Left renal cortex interstitium (tissue), 4 donors: ENCODE measurements at regions not wholly inside any gene's neighbourhood (a gene's known extent, or its start where the extent isn't known, plus 50 kb on each side); places are given as distances from the start of the nearest gene placed in this dataset.
"Not testable (repeated sequence)": the region's sequence is repeated elsewhere in the genome, so short reads cannot be mapped to it uniquely, and the experiment has no call there.

Experiments
- DNase-seq, 4 donors: peaks; one replicate each; pipeline ENCODE4 v3.0.0-alpha.2; 2013; ENCODE audit warnings: low read depth in 4 of 4, low spot score in 2 of 4, missing footprints in 1 of 4

- no peak for DNase-seq
Observed at GRCh38 chr20:29878777-29879442, 1378.6 kb upstream of the DEFB115 start.

GRCh38 chr20:29881107-29881506 lies 1376.4 kb upstream of the DEFB115 start:
- not testable (repeated sequence) for DNase-seq

- not testable (repeated sequence) for DNase-seq
Observed at GRCh38 chr20:29883514-29884219, 1373.8 kb upstream of the DEFB115 start.

DNA sequence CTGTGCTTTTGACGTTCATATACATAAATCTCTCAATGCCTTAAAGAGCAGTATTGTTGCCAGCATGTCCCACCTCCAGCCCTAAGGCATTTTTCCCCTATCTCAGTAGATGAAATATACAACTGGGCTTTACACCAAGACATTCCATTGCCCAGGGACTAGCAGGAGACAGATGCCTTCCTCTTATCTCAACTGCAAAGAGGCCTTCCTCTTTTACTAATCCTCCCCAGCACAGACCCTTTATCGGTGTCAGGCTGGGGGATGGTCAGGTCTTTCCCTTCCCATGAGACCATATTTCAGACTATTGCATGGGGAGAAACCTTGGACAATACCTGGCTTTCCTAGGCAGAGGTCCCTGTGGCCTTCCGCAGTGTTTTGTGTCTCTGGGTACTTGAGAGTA lies 1373.1 kb upstream of the DEFB115 start:
- DNase-seq: not testable (repeated sequence)

DNA sequence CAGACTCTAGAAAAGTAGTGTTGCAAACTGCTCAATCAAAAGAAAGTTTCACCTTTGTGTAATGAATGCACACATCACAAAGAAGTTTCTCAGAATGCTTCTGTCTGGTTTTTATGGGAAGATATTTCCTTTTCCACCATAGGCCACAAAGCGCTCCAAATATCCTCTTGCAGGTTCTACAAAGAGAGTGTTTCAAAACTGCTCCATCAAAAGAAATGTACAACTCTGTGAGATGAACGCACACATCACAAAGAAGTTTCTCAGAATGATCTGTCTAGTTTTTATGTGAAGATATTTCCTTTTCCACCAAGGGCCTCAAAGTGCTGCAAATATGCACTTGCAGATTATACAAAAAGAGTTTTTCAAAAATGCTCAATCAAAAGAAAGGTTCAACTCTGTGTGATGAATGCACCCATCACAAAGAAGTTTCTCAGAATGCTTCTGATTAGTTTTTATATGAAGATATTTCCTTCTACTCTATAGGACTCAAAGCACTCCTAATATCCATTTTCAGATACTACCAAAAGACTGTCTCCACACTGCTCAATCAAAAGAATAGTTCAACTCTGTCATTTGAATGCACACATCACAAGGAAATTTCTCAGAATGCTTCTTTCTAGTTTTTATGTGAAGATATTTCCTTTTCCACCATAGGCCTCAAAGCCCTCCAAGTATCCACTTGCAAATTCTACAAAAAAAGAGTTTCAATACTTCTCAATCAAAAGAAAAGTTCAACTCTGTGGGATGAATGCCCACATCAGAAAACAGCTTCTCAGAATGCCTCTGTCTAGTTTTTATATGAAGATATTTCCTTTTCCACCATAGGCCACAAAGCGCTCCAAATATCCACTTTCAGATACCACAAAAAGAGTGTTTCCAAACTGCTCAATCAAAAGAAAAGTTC lies 1371.9 kb upstream of the DEFB115 start:
- not testable (repeated sequence) for DNase-seq

- not testable (repeated sequence) for DNase-seq
Observed at GRCh38 chr20:29891555-29891954, 1365.9 kb upstream of the DEFB115 start.
